Stimulated activated CD4-positive, alpha-beta T cell treated with anti-CD3 and anti-CD28 coated beads, Interleukin-4, amount 100 ng/mL, for 48 hours (primary cell): ENCODE measurements at regions not wholly inside any gene's neighbourhood (a gene's known extent, or its start where the extent isn't known, plus 50 kb on each side); places are given as distances from the start of the nearest gene placed in this dataset.

Experiments used
- DNase-seq, 2 donors: peaks; one replicate each; pipeline ENCODE4 v3.0.0-alpha.2; 2020; ENCODE audit warnings: low read depth in 2 of 2

- DNase-seq: no peak
Observed at GRCh38 chr5:74098941-74099340, 472.9 kb downstream of the ARHGEF28 start.

GRCh38 chr5:74098456-74098855 is 472.5 kb downstream of the ARHGEF28 start:
- no peak for DNase-seq

- DNase-seq: no peak
Observed at GRCh38 chr5:74096325-74096724, 470.3 kb downstream of the ARHGEF28 start.

GRCh38 chr5:74095871-74096270 is 469.9 kb downstream of the ARHGEF28 start:
- no peak for DNase-seq

- DNase-seq: no peak
Observed at GRCh38 chr5:74094782-74095108, 468.7 kb downstream of the ARHGEF28 start.

GRCh38 chr5:74094096-74094781 is 468.2 kb downstream of the ARHGEF28 start:
- no peak for DNase-seq

- no peak for DNase-seq
Observed at GRCh38 chr5:74093561-74093960, 467.6 kb downstream of the ARHGEF28 start.

GRCh38 chr5:74092766-74093165 is 466.8 kb downstream of the ARHGEF28 start:
- DNase-seq: no peak

- DNase-seq: no peak
Observed at GRCh38 chr5:74085782-74086181, 459.8 kb downstream of the ARHGEF28 start.

GRCh38 chr5:74085186-74085585 is 459.2 kb downstream of the ARHGEF28 start:
- DNase-seq: no peak

- no peak for DNase-seq
Observed at GRCh38 chr5:74083096-74083791, 457.2 kb downstream of the ARHGEF28 start.

- no peak for DNase-seq
Observed at GRCh38 chr5:74082512-74083055, 456.6 kb downstream of the ARHGEF28 start.

GRCh38 chr5:74081126-74081525 is 455.1 kb downstream of the ARHGEF28 start:
- DNase-seq: no peak

GRCh38 chr5:74079971-74080556 is 454.1 kb downstream of the ARHGEF28 start:
- no peak for DNase-seq

GRCh38 chr5:74075501-74076484 is 449.8 kb downstream of the ARHGEF28 start:
- no peak for DNase-seq

- no peak for DNase-seq
Observed at GRCh38 chr5:74074111-74074510, 448.1 kb downstream of the ARHGEF28 start.

GRCh38 chr5:74073257-74073656 is 447.3 kb downstream of the ARHGEF28 start:
- no peak for DNase-seq

- no peak for DNase-seq
Observed at GRCh38 chr5:74072646-74073045, 446.6 kb downstream of the ARHGEF28 start.

GRCh38 chr5:74070766-74071165 is 444.8 kb downstream of the ARHGEF28 start:
- no peak for DNase-seq

- DNase-seq: no peak
Observed at GRCh38 chr5:74069741-74070140, 443.7 kb downstream of the ARHGEF28 start.

GRCh38 chr5:74067748-74068541 is 441.9 kb downstream of the ARHGEF28 start:
- DNase-seq: no peak
